ENCODE measurements at regions not wholly inside any gene's neighbourhood (a gene's known extent, or its start where the extent isn't known, plus 50 kb on each side); places are given as distances from the start of the nearest gene placed in this dataset.

- H3K27ac ChIP-seq (ENCODE audit: low read length), result no peak overlapping the region
- H3K9ac ChIP-seq (ENCODE audit: low read length in 2 of 2), result no peak overlapping the region
- no peaks in the 10 kb centered on the region for H3K36me3 ChIP-seq (ENCODE audit: control insufficient read depth in 2 of 2, insufficient read depth in 2 of 2, low read length in 2 of 2)
- H3K9me3 ChIP-seq (ENCODE audit: control insufficient read depth in 2 of 2, low read length in 2 of 2), result no peaks in the 10 kb centered on the region
- H3K4me3 ChIP-seq (ENCODE audit: low read length in 2 of 2), result no peak overlapping the region
- no peaks in the 10 kb centered on the region for H3K27me3 ChIP-seq (ENCODE audit: control insufficient read depth in 1 of 2, insufficient read depth in 2 of 2, low read length in 2 of 2)
- no peaks in the 10 kb centered on the region for H3K4me1 ChIP-seq (ENCODE audit: control insufficient read depth, insufficient read depth, low read length)
These were observed 225.3 kb downstream of the NHLRC3 start for GRCh38 chr13:39263531-39263930.

- Histone ChIP-seq H3K36me3 (ENCODE audit: control insufficient read depth in 2 of 2, insufficient read depth in 2 of 2, low read length in 2 of 2) (no peaks in the 10 kb centered on the region), H3K4me1 (ENCODE audit: control insufficient read depth, insufficient read depth, low read length) (no peaks in the 10 kb centered on the region), H3K9ac (ENCODE audit: low read length in 2 of 2) (no peak overlapping the region), H3K27me3 (ENCODE audit: control insufficient read depth in 1 of 2, insufficient read depth in 2 of 2, low read length in 2 of 2) (peaks cover 0 to 2% of the 10 kb centered on the region in 2 donors), H3K9me3 (ENCODE audit: control insufficient read depth in 2 of 2, low read length in 2 of 2) (no peaks in the 10 kb centered on the region), H3K4me3 (ENCODE audit: low read length in 2 of 2) (no peak overlapping the region), H3K27ac (ENCODE audit: low read length) (no peak overlapping the region)
These were observed 228.2 kb downstream of the NHLRC3 start for GRCh38 chr13:39266426-39266825.

- no peaks in the 10 kb centered on the region for H3K36me3 ChIP-seq (ENCODE audit: control insufficient read depth in 2 of 2, insufficient read depth in 2 of 2, low read length in 2 of 2)
- H3K27ac ChIP-seq (ENCODE audit: low read length), result no peak overlapping the region
- no peaks in the 10 kb centered on the region for H3K9me3 ChIP-seq (ENCODE audit: control insufficient read depth in 2 of 2, low read length in 2 of 2)
- no peak overlapping the region for H3K4me3 ChIP-seq (ENCODE audit: low read length in 2 of 2)
- no peak overlapping the region for H3K9ac ChIP-seq (ENCODE audit: low read length in 2 of 2)
- peaks cover 0 to 2% of the 10 kb centered on the region in 2 donors for H3K27me3 ChIP-seq (ENCODE audit: control insufficient read depth in 1 of 2, insufficient read depth in 2 of 2, low read length in 2 of 2)
- no peaks in the 10 kb centered on the region for H3K4me1 ChIP-seq (ENCODE audit: control insufficient read depth, insufficient read depth, low read length)
These were observed 230.1 kb downstream of the NHLRC3 start for GRCh38 chr13:39268398-39268797.

- H3K4me3 ChIP-seq (ENCODE audit: low read length in 2 of 2), result no peak overlapping the region
- no peaks in the 10 kb centered on the region for H3K9me3 ChIP-seq (ENCODE audit: control insufficient read depth in 2 of 2, low read length in 2 of 2)
- no peak overlapping the region for H3K27ac ChIP-seq (ENCODE audit: low read length)
- H3K4me1 ChIP-seq (ENCODE audit: control insufficient read depth, insufficient read depth, low read length), result no peaks in the 10 kb centered on the region
- peaks cover 0 to 2% of the 10 kb centered on the region in 2 donors for H3K27me3 ChIP-seq (ENCODE audit: control insufficient read depth in 1 of 2, insufficient read depth in 2 of 2, low read length in 2 of 2)
- no peaks in the 10 kb centered on the region for H3K36me3 ChIP-seq (ENCODE audit: control insufficient read depth in 2 of 2, insufficient read depth in 2 of 2, low read length in 2 of 2)
- H3K9ac ChIP-seq (ENCODE audit: low read length in 2 of 2), result no peak overlapping the region
These were observed 230.7 kb downstream of the NHLRC3 start for GRCh38 chr13:39269004-39269403.

- H3K36me3 ChIP-seq (ENCODE audit: control insufficient read depth in 2 of 2, insufficient read depth in 2 of 2, low read length in 2 of 2), result no peaks in the 10 kb centered on the region
- H3K4me3 ChIP-seq (ENCODE audit: low read length in 2 of 2), result no peak overlapping the region
- no peaks in the 10 kb centered on the region for H3K9me3 ChIP-seq (ENCODE audit: control insufficient read depth in 2 of 2, low read length in 2 of 2)
- peaks cover 0 to 2% of the 10 kb centered on the region in 2 donors for H3K27me3 ChIP-seq (ENCODE audit: control insufficient read depth in 1 of 2, insufficient read depth in 2 of 2, low read length in 2 of 2)
- no peaks in the 10 kb centered on the region for H3K4me1 ChIP-seq (ENCODE audit: control insufficient read depth, insufficient read depth, low read length)
- H3K9ac ChIP-seq (ENCODE audit: low read length in 2 of 2), result no peak overlapping the region
- no peak overlapping the region for H3K27ac ChIP-seq (ENCODE audit: low read length)
These were observed 231.2 kb downstream of the NHLRC3 start for GRCh38 chr13:39269411-39269810.

GRCh38 chr13:39272994-39273393, 234.7 kb downstream of the NHLRC3 start:
- Histone ChIP-seq H3K9ac (ENCODE audit: low read length in 2 of 2) (no peak overlapping the region), H3K9me3 (ENCODE audit: control insufficient read depth in 2 of 2, low read length in 2 of 2) (no peaks in the 10 kb centered on the region), H3K4me3 (ENCODE audit: low read length in 2 of 2) (no peak overlapping the region), H3K4me1 (ENCODE audit: control insufficient read depth, insufficient read depth, low read length) (no peaks in the 10 kb centered on the region), H3K27me3 (ENCODE audit: control insufficient read depth in 1 of 2, insufficient read depth in 2 of 2, low read length in 2 of 2) (peaks cover 0 to 2% of the 10 kb centered on the region in 2 donors), H3K27ac (ENCODE audit: low read length) (no peak overlapping the region), H3K36me3 (ENCODE audit: control insufficient read depth in 2 of 2, insufficient read depth in 2 of 2, low read length in 2 of 2) (no peaks in the 10 kb centered on the region)

GRCh38 chr13:39273953-39274738, 235.9 kb downstream of the NHLRC3 start:
- Histone ChIP-seq H3K9me3 (ENCODE audit: control insufficient read depth in 2 of 2, low read length in 2 of 2) (no peaks in the 10 kb centered on the region), H3K4me3 (ENCODE audit: low read length in 2 of 2) (no peak overlapping the region), H3K9ac (ENCODE audit: low read length in 2 of 2) (no peak overlapping the region), H3K27me3 (ENCODE audit: control insufficient read depth in 1 of 2, insufficient read depth in 2 of 2, low read length in 2 of 2) (no peaks in the 10 kb centered on the region), H3K27ac (ENCODE audit: low read length) (no peak overlapping the region), H3K4me1 (ENCODE audit: control insufficient read depth, insufficient read depth, low read length) (no peaks in the 10 kb centered on the region), H3K36me3 (ENCODE audit: control insufficient read depth in 2 of 2, insufficient read depth in 2 of 2, low read length in 2 of 2) (no peaks in the 10 kb centered on the region)

GRCh38 chr13:39274739-39275325, 236.6 kb downstream of the NHLRC3 start:
- Histone ChIP-seq H3K9ac (ENCODE audit: low read length in 2 of 2) (no peak overlapping the region), H3K4me3 (ENCODE audit: low read length in 2 of 2) (no peak overlapping the region), H3K9me3 (ENCODE audit: control insufficient read depth in 2 of 2, low read length in 2 of 2) (no peaks in the 10 kb centered on the region), H3K27ac (ENCODE audit: low read length) (no peak overlapping the region), H3K27me3 (ENCODE audit: control insufficient read depth in 1 of 2, insufficient read depth in 2 of 2, low read length in 2 of 2) (no peaks in the 10 kb centered on the region), H3K4me1 (ENCODE audit: control insufficient read depth, insufficient read depth, low read length) (no peaks in the 10 kb centered on the region), H3K36me3 (ENCODE audit: control insufficient read depth in 2 of 2, insufficient read depth in 2 of 2, low read length in 2 of 2) (no peaks in the 10 kb centered on the region)

GRCh38 chr13:39279077-39279476, 240.8 kb downstream of the NHLRC3 start:
- no peaks in the 10 kb centered on the region for H3K4me1 ChIP-seq (ENCODE audit: control insufficient read depth, insufficient read depth, low read length)
- H3K9me3 ChIP-seq (ENCODE audit: control insufficient read depth in 2 of 2, low read length in 2 of 2), result no peaks in the 10 kb centered on the region
- no peak overlapping the region for H3K4me3 ChIP-seq (ENCODE audit: low read length in 2 of 2)
- no peaks in the 10 kb centered on the region for H3K27me3 ChIP-seq (ENCODE audit: control insufficient read depth in 1 of 2, insufficient read depth in 2 of 2, low read length in 2 of 2)
- H3K9ac ChIP-seq (ENCODE audit: low read length in 2 of 2), result no peak overlapping the region
- H3K27ac ChIP-seq (ENCODE audit: low read length), result no peak overlapping the region
- no peaks in the 10 kb centered on the region for H3K36me3 ChIP-seq (ENCODE audit: control insufficient read depth in 2 of 2, insufficient read depth in 2 of 2, low read length in 2 of 2)

GRCh38 chr13:39281539-39282150, 243.4 kb downstream of the NHLRC3 start:
- no peak overlapping the region for H3K4me3 ChIP-seq (ENCODE audit: low read length in 2 of 2)
- no peak overlapping the region for H3K9ac ChIP-seq (ENCODE audit: low read length in 2 of 2)
- no peaks in the 10 kb centered on the region for H3K27me3 ChIP-seq (ENCODE audit: control insufficient read depth in 1 of 2, insufficient read depth in 2 of 2, low read length in 2 of 2)
- H3K9me3 ChIP-seq (ENCODE audit: control insufficient read depth in 2 of 2, low read length in 2 of 2), result no peaks in the 10 kb centered on the region
- no peak overlapping the region for H3K27ac ChIP-seq (ENCODE audit: low read length)
- no peaks in the 10 kb centered on the region for H3K4me1 ChIP-seq (ENCODE audit: control insufficient read depth, insufficient read depth, low read length)
- H3K36me3 ChIP-seq (ENCODE audit: control insufficient read depth in 2 of 2, insufficient read depth in 2 of 2, low read length in 2 of 2), result no peaks in the 10 kb centered on the region

Measured in stomach smooth muscle (tissue), 2 donors.